IMR-90 (cell line): ENCODE measurements at regions not wholly inside any gene's neighbourhood (a gene's known extent, or its start where the extent isn't known, plus 50 kb on each side); places are given as distances from the start of the nearest gene placed in this dataset.

ENCODE experiments used
- ATAC-seq: fragments of 200-7000 bp; cut with Tn5 transposase; 2 replicates; pipeline ENCODE4 v1.9.1; 2020; ENCODE audit warnings: low read depth, mild to moderate bottlenecking, moderate library complexity
- BruUV-seq: library from RNA; stranded (reverse); fragments of 400-500 nt; replicated peaks from 2 replicates; lab custom pipeline; 2021; lab: Mats Ljungman, UMichigan
- CTCF ChIA-PET: fragments of 300-600 bp; formaldehyde crosslinking; extraction: SDS; loops from one replicate; lab custom pipeline; 2021; ENCODE audit warnings: antibody characterized with exemption; lab: Yijun Ruan, JAX
- POLR2A ChIA-PET: fragments of 300-600 bp; sonication (Branson Sonifier 250); formaldehyde crosslinking; loops from one replicate; lab custom pipeline; 2022; ENCODE audit warnings: antibody characterized with exemption; ENCODE audit not compliant: unreplicated experiment; lab: Charles Lee
- DNase-seq: peaks from one replicate; pipeline ENCODE4 v3.0.0; 2013
- H2AFZ ChIP-seq: replicated peaks from 2 replicates; pipeline ENCODE3; 2013; ENCODE audit warnings: low read length, mild to moderate bottlenecking; ENCODE audit not compliant: poor library complexity
- H2AK5ac ChIP-seq: 2 replicates; pipeline ENCODE4 v1.6.1; 2013; ENCODE audit warnings: low read depth, low read length, inconsistent platforms
- H2AK9ac ChIP-seq: replicated peaks from 2 replicates; pipeline ENCODE3; 2013; ENCODE audit warnings: mild to moderate bottlenecking, low read depth, low read length, moderate library complexity; ENCODE audit not compliant: poor library complexity
- H2BK120ac ChIP-seq: 2 replicates; pipeline ENCODE4 v1.6.1; 2013; ENCODE audit warnings: low read depth, low read length, inconsistent platforms
- H2BK15ac ChIP-seq: 3 replicates; pipeline ENCODE4 v1.6.1; 2013; ENCODE audit warnings: low read depth, low read length, inconsistent platforms
- H2BK20ac ChIP-seq: 2 replicates; pipeline ENCODE4 v1.6.1; 2013; ENCODE audit warnings: low read depth, mild to moderate bottlenecking, inconsistent platforms, low read length, moderate library complexity
- H2BK5ac ChIP-seq: 2 replicates; pipeline ENCODE4 v1.6.1; 2013; ENCODE audit warnings: mild to moderate bottlenecking, low read depth, low read length, inconsistent platforms; ENCODE audit not compliant: poor library complexity, severe bottlenecking
- H3K14ac ChIP-seq: replicated peaks from 2 replicates; pipeline ENCODE4 v1.6.1; 2013; ENCODE audit warnings: low read depth, low read length, inconsistent platforms
- H3K18ac ChIP-seq: 2 replicates; pipeline ENCODE4 v1.6.1; 2013; ENCODE audit warnings: low read depth, low read length, control low read depth
- H3K23ac ChIP-seq: 2 replicates; pipeline ENCODE4 v1.6.1; 2013; ENCODE audit warnings: low read depth, low read length, inconsistent platforms
- H3K27ac ChIP-seq: 2 replicates; pipeline ENCODE4 v1.5.1; 2013; ENCODE audit warnings: mild to moderate bottlenecking, control low read depth, low read length; ENCODE audit not compliant: insufficient read depth
- H3K27me3 ChIP-seq: 2 replicates; pipeline ENCODE4 v1.6.1; 2013; ENCODE audit warnings: low read length; ENCODE audit not compliant: control insufficient read depth, insufficient read depth
- H3K36me3 ChIP-seq: 2 replicates; pipeline ENCODE4 v1.6.1; 2013; ENCODE audit warnings: low read length, mixed read lengths; ENCODE audit not compliant: control insufficient read depth, insufficient read depth
- H3K4ac ChIP-seq: 2 replicates; pipeline ENCODE4 v1.6.1; 2013; ENCODE audit warnings: low read depth, low read length, inconsistent platforms
- H3K4me1 ChIP-seq: 2 replicates; pipeline ENCODE4 v1.6.1; 2013; ENCODE audit warnings: low read length, mixed read lengths; ENCODE audit not compliant: control insufficient read depth, insufficient read depth
- H3K4me2 ChIP-seq: 2 replicates; pipeline ENCODE4 v1.6.1; 2013; ENCODE audit warnings: low read depth, mild to moderate bottlenecking, control low read depth, low read length, moderate library complexity
- H3K4me3 ChIP-seq: 2 replicates; pipeline ENCODE4 v1.5.1; 2013; ENCODE audit warnings: low read depth, mild to moderate bottlenecking, control low read depth, low read length, moderate library complexity; ENCODE audit not compliant: insufficient read depth
- H3K56ac ChIP-seq: 2 replicates; pipeline ENCODE4 v1.6.1; 2013; ENCODE audit warnings: low read length, inconsistent platforms; ENCODE audit not compliant: insufficient read depth; ENCODE audit errors: extremely low read depth
- H3K79me1 ChIP-seq, 2 experiments: 2 replicates each; pipeline ENCODE4 v1.6.1; 2013; ENCODE audit warnings: low read length in 2 of 2, inconsistent platforms in 1 of 2, low read depth in 1 of 2
- H3K9ac ChIP-seq: 2 replicates; pipeline ENCODE4 v1.6.1; 2013; ENCODE audit warnings: low read depth, low read length, control low read depth
- H3K9me1 ChIP-seq: 2 replicates; pipeline ENCODE4 v1.6.1; 2013; ENCODE audit warnings: low read length, inconsistent platforms; ENCODE audit not compliant: insufficient read depth
- H3K9me3 ChIP-seq: 2 replicates; pipeline ENCODE4 v1.6.1; 2013; ENCODE audit warnings: low read length; ENCODE audit not compliant: control insufficient read depth, insufficient read depth
- H4K20me1 ChIP-seq: 2 replicates; pipeline ENCODE4 v1.6.1; 2013; ENCODE audit warnings: low read length, inconsistent platforms; ENCODE audit not compliant: insufficient read depth
- H4K5ac ChIP-seq: 2 replicates; pipeline ENCODE4 v1.6.1; 2013; ENCODE audit warnings: mild to moderate bottlenecking, low read depth, low read length, control low read depth
- H4K8ac ChIP-seq, 2 experiments: 2 replicates each; pipeline ENCODE4 v1.6.1; 2013; ENCODE audit warnings: low read depth in 2 of 2, low read length in 2 of 2, control low read depth in 1 of 2, inconsistent platforms in 1 of 2
- H4K91ac ChIP-seq: 2 replicates; pipeline ENCODE4 v1.6.1; 2013; ENCODE audit warnings: low read depth, low read length, inconsistent platforms; ENCODE audit not compliant: insufficient read depth
- CHD1 ChIP-seq: IDR thresholded peaks from 2 replicates; pipeline ENCODE4 v1.6.1; 2012; ENCODE audit warnings: low read depth, low read length, improper control_type of control experiment
- NFE2L2 ChIP-seq: fragments of 150-350 bp; IDR thresholded peaks from 2 replicates; pipeline ENCODE4 v1.6.1; 2016; ENCODE audit warnings: low read depth, mild to moderate bottlenecking, low read length
- WGBS, 2 experiments: methylation state at CpG; one replicate each; pipeline versions ENCODE4 v1.1.5 to v1.1.7; 2013; ENCODE audit warnings: missing lambda C conversion rate in 2 of 2; ENCODE audit not compliant: insufficient read length in 1 of 2; ENCODE audit errors: extremely low coverage in 2 of 2; 5-methylcytosine and 5-hydroxymethylcytosine counted together
- dilution Hi-C: fragments of 300-500 bp; cut with HindIII; formaldehyde crosslinking; loops from one replicate; pipeline ENCODE4 v1.14.3; 2018; ENCODE audit warnings: low sequenced_read_pairs; ENCODE audit not compliant: unreplicated experiment
- in situ Hi-C: fragments of 300-500 bp; cut with MboI; formaldehyde crosslinking; loops from 3 replicates; pipeline ENCODE4 v1.14.3; 2019; ENCODE audit warnings: low sequenced_read_pairs, inconsistent platforms, mixed read lengths
- intact Hi-C: fragments of 100-400 bp; cut with micrococcal nuclease; formaldehyde crosslinking; loops from 2 replicates; pipeline ENCODE4 v1.10.0; 2022

- Histone ChIP-seq H3K14ac (no peak overlapping the region), H2BK15ac (no peak overlapping the region), H4K8ac (no peak overlapping the region), H3K79me1 (no peaks in the 10 kb centered on the region), H2BK5ac (no peak overlapping the region), H4K91ac (no peak overlapping the region), H4K20me1 (no peaks in the 10 kb centered on the region), H3K27ac (no peak overlapping the region), H2AK5ac (no peak overlapping the region), H3K36me3 (no peaks in the 10 kb centered on the region), H3K56ac (no peak overlapping the region), H3K4me1 (no peaks in the 10 kb centered on the region), H2AFZ (no peak overlapping the region), H3K9me1 (no peaks in the 10 kb centered on the region), H2BK20ac (no peak overlapping the region), H3K23ac (no peak overlapping the region), H3K4me3 (no peak overlapping the region), H3K4me2 (no peak overlapping the region), H3K4ac (no peak overlapping the region), H3K18ac (no peak overlapping the region), H3K27me3 (peaks cover 42% of the 10 kb centered on the region), H2BK120ac (no peak overlapping the region), H3K9me3 (no peaks in the 10 kb centered on the region), H4K5ac (no peak overlapping the region), H3K9ac (no peak overlapping the region), H2AK9ac (no peak overlapping the region)
- 60% methylated on average over 4 of the region's 12 CpGs; no CpG with 5 or more reads in 1 of the 2 experiments for WGBS, 2 experiments
- ATAC-seq (no peak), DNase-seq (no peak)
- CTCF ChIA-PET = interaction anchor here (1.5 kb wide), 1 partner anchor 201 kb away, joined by 5 read pairs; no protein-coding TSS in a partner anchor
- intact Hi-C loops = no loop called here
- no TSS peak for BruUV-seq
- TF ChIP-seq NFE2L2 = no peak
- no peak for TF ChIP-seq CHD1
- POLR2A ChIA-PET = no interaction called here
- dilution Hi-C loops = no loop called here
- in situ Hi-C loops = no loop called here
These were observed 112.6 kb downstream of the ENGASE start for GRCh38 chr17:79187186-79187585.
